Activated CD4-positive, alpha-beta T cell treated with anti-CD3 and anti-CD28 coated beads, Interleukin-2, amount 10 ng/mL, durations not matched to agents 24 days and 14 days (primary cell): ENCODE measurements at regions not wholly inside any gene's neighbourhood (a gene's known extent, or its start where the extent isn't known, plus 50 kb on each side); places are given as distances from the start of the nearest gene placed in this dataset.

ENCODE experiments used
- DNase-seq: peaks from one replicate; pipeline ENCODE4 v3.0.0; 2022
- H3K27ac Mint-ChIP-seq: one replicate; pipeline ENCODE4 v1.8.0; 2022; ENCODE audit warnings: mild to moderate bottlenecking, mixed read lengths
- H3K27me3 Mint-ChIP-seq: one replicate; pipeline ENCODE4 v1.8.0; 2022; ENCODE audit warnings: mixed read lengths
- H3K36me3 Mint-ChIP-seq: one replicate; pipeline ENCODE4 v1.8.0; 2022; ENCODE audit warnings: low read depth, mild to moderate bottlenecking, mixed read lengths
- H3K4me1 Mint-ChIP-seq: one replicate; pipeline ENCODE4 v1.8.0; 2021; ENCODE audit warnings: mixed read lengths
- H3K4me3 Mint-ChIP-seq: one replicate; pipeline ENCODE4 v1.8.0; 2022; ENCODE audit warnings: mild to moderate bottlenecking, moderate library complexity, mixed read lengths
- H3K9me3 Mint-ChIP-seq: one replicate; pipeline ENCODE4 v1.8.0; 2021; ENCODE audit warnings: mixed read lengths
- intact Hi-C: fragments of 100-400 bp; cut with micrococcal nuclease; formaldehyde crosslinking; loops from one replicate; pipeline ENCODE4 v1.15.1; 2023

DNA sequence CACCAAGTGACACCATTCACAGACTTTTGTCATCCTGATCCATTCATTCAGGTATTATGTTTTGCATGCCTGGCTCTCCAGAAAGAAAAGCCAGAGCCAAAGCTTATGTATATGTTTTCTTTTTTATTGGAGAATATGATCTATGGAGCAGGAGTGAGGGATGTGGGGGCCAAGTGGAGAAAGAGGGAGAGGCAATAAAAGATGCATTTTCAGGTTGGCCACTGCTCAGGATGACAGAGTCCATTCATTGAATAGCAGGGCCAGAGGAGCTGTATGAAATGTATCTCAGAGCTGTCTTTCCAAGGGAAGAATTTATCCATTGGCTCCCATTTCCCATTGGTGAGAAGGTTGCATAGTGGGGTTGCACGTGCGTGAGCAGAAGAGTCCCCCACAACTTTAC lies 416.1 kb downstream of the ATP23 start:
- Mint-ChIP-seq H3K4me1 (no peaks in the 10 kb centered on the region), H3K4me3 (no peak overlapping the region), H3K27ac (no peak overlapping the region), H3K9me3 (no peaks in the 10 kb centered on the region), H3K36me3 (no peaks in the 10 kb centered on the region), H3K27me3 (peaks cover 7% of the 10 kb centered on the region)
- no peak for DNase-seq
- intact Hi-C loops: no loop called here

DNA sequence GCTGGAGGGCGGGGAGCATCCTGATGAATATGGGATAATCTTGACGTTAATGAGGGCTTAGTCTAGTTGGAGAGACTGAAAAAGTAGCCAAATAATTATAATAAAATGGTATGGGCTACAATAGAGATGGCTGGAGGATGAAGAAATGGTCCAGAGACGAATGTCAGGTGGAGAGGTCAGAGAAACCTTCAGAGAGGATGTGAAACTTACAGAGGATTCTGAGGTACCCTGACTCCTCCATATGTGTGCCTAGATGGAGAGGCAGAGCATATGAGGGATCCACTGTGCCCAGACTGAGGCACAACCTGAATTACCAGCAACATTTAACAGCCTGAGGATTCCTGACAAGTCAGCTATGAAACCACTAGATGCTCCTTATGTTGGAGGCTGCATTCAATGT lies 417.0 kb downstream of the ATP23 start:
- peaks cover 7% of the 10 kb centered on the region for H3K27me3 Mint-ChIP-seq
- H3K4me1 Mint-ChIP-seq: no peaks in the 10 kb centered on the region
- intact Hi-C loops: no loop called here
- H3K27ac Mint-ChIP-seq: no peak overlapping the region
- no peak overlapping the region for H3K4me3 Mint-ChIP-seq
- no peaks in the 10 kb centered on the region for H3K36me3 Mint-ChIP-seq
- DNase-seq: no peak
- H3K9me3 Mint-ChIP-seq: no peaks in the 10 kb centered on the region

GRCh38 chr12:58359084-58359483 lies 417.7 kb downstream of the ATP23 start:
- no peaks in the 10 kb centered on the region for H3K9me3 Mint-ChIP-seq

DNA sequence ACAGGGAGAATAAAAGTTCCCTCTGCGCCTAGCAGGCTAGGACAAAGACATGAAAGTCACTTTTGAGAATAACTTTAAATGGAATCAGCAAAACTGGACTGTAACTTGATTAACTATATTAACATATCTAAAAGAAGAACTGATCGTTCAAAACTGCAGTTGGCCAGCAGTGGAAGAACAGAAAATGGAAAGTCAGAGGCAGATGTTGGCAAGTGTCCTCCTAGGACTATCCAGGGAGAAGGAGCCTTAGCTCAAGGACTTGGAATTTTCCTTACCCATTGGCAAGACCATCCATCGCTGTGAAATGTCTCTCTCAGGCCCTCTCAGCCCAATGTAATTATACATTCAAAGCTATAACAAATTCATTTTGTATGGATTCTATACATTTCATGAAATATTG lies 419.7 kb downstream of the ATP23 start:
- H3K4me1 Mint-ChIP-seq: no peaks in the 10 kb centered on the region
- DNase-seq: no peak
- H3K27me3 Mint-ChIP-seq: peaks cover 3% of the 10 kb centered on the region
- H3K27ac Mint-ChIP-seq: no peak overlapping the region
- H3K36me3 Mint-ChIP-seq: no peaks in the 10 kb centered on the region
- intact Hi-C loops: no loop called here
- H3K9me3 Mint-ChIP-seq: no peaks in the 10 kb centered on the region
- H3K4me3 Mint-ChIP-seq: no peak overlapping the region

More at GRCh38 chr12:58359084-58359483, 417.7 kb downstream of the ATP23 start:
- no peak for DNase-seq
- Mint-ChIP-seq H3K4me1 (no peaks in the 10 kb centered on the region), H3K27me3 (peaks cover 6% of the 10 kb centered on the region), H3K4me3 (no peak overlapping the region), H3K27ac (no peak overlapping the region), H3K36me3 (no peaks in the 10 kb centered on the region)
- intact Hi-C loops: no loop called here

DNA sequence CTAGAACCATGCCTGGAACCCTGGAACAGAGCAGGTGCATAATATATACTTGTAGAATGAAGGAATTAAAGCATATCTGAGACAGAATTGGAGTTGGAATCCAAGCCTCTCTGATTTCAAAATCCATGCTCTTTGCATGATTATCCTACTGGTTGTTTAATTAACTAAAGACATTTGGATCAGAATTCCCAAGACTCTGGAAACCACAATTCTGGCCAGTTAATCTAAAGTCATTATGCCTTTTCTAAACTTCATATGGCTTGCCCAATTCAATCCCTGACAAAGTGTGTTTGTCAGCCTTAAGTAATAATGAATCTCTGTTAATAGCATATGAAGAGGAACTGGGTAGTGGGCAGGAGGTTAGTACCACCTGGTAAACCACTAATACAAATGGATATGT lies 422.6 kb downstream of the ATP23 start:
- no peaks in the 10 kb centered on the region for H3K9me3 Mint-ChIP-seq
- DNase-seq: no peak

GRCh38 chr12:58364389-58365086 lies 423.2 kb downstream of the ATP23 start:
- H3K27ac Mint-ChIP-seq: no peak overlapping the region
- no peaks in the 10 kb centered on the region for H3K36me3 Mint-ChIP-seq
- no peaks in the 10 kb centered on the region for H3K9me3 Mint-ChIP-seq
- peaks cover 2% of the 10 kb centered on the region for H3K27me3 Mint-ChIP-seq
- no peak overlapping the region for H3K4me3 Mint-ChIP-seq
- no peak for DNase-seq
- intact Hi-C loops: no loop called here
- H3K4me1 Mint-ChIP-seq: no peaks in the 10 kb centered on the region

More for the DNA sequence above, 422.6 kb downstream of the ATP23 start:
- no peak overlapping the region for H3K4me3 Mint-ChIP-seq
- H3K27me3 Mint-ChIP-seq: peaks cover 2% of the 10 kb centered on the region
- no peak overlapping the region for H3K27ac Mint-ChIP-seq
- H3K4me1 Mint-ChIP-seq: no peaks in the 10 kb centered on the region
- intact Hi-C loops: no loop called here
- no peaks in the 10 kb centered on the region for H3K36me3 Mint-ChIP-seq

GRCh38 chr12:58365087-58365390 lies 423.7 kb downstream of the ATP23 start:
- no peak overlapping the region for H3K27ac Mint-ChIP-seq
- H3K36me3 Mint-ChIP-seq: no peaks in the 10 kb centered on the region
- DNase-seq: no peak
- no peaks in the 10 kb centered on the region for H3K4me1 Mint-ChIP-seq
- intact Hi-C loops: no loop called here
- H3K4me3 Mint-ChIP-seq: no peak overlapping the region
- peaks cover 2% of the 10 kb centered on the region for H3K27me3 Mint-ChIP-seq
- no peaks in the 10 kb centered on the region for H3K9me3 Mint-ChIP-seq

GRCh38 chr12:58367041-58367440 lies 425.7 kb downstream of the ATP23 start:
- peaks cover 4% of the 10 kb centered on the region for H3K27me3 Mint-ChIP-seq
- no peaks in the 10 kb centered on the region for H3K4me1 Mint-ChIP-seq
- no peaks in the 10 kb centered on the region for H3K9me3 Mint-ChIP-seq
- no peak overlapping the region for H3K27ac Mint-ChIP-seq
- intact Hi-C loops: no loop called here
- H3K4me3 Mint-ChIP-seq: no peak overlapping the region
- DNase-seq: no peak
- H3K36me3 Mint-ChIP-seq: no peaks in the 10 kb centered on the region

DNA sequence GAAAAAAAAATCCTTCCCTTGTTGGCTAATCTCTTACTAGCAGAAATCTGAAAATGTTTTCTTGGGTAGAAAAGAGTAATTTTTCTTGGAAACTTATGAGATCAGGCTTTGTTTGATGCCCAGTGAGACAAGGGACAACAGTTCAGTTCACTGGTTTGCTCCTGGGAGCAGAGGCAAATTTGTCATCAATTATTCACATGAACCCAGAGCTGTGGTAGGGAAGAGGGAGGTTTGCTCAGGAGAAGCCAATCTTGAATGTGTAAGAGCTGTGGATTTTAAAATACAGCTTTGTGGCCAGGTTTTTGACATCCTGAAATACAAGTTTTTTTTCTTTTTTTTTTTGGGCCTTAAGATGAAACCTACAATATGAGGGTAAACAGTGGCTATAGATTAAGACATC lies 426.6 kb downstream of the ATP23 start:
- Mint-ChIP-seq H3K4me3 (no peak overlapping the region), H3K36me3 (no peaks in the 10 kb centered on the region), H3K4me1 (no peaks in the 10 kb centered on the region), H3K9me3 (no peaks in the 10 kb centered on the region), H3K27ac (no peak overlapping the region), H3K27me3 (peaks cover 4% of the 10 kb centered on the region)
- intact Hi-C loops: no loop called here
- no peak for DNase-seq

DNA sequence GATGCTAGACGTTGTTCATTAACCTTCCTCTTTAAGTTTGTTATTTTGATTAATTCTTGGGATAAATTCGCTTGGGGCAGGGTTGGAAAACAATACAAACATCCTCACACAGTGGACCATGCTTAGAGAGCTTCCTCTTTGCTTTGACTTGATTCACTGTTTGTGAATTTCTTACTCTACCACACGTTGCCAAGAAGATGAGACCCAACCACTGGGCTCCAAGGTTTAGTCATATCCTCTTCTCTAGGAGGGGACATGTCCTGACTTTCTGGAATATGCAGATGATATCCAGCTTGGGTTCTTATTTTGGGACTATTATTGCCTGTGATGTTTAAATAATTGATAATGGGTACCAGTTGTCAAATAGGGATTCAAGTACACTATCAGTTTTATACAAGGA lies 428.2 kb downstream of the ATP23 start:
- Mint-ChIP-seq H3K27me3 (peaks cover 3% of the 10 kb centered on the region), H3K9me3 (no peaks in the 10 kb centered on the region), H3K4me3 (no peak overlapping the region), H3K36me3 (no peaks in the 10 kb centered on the region), H3K27ac (no peak overlapping the region), H3K4me1 (no peaks in the 10 kb centered on the region)
- no peak for DNase-seq
- intact Hi-C loops: no loop called here

DNA sequence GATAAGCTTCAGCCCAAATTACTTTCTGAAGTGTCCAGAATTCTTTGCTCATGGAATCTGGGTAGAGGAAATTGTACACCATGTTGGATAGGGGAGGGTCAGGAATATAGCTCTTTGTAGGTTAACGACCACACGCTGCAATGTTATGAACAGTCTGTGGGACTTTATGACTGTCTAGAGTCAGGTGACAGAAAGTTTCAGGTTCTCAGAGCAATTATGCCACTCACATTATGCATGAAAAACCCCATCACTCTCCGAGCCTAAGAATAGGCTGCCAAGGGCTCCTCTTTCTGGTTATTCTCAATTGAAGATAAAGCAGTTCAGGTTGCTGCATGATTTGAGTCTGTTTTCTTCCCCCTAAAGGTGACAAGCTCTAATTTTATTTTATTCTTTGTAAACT lies 430.9 kb downstream of the ATP23 start:
- no peak overlapping the region for H3K4me3 Mint-ChIP-seq
- no peaks in the 10 kb centered on the region for H3K4me1 Mint-ChIP-seq
- H3K27ac Mint-ChIP-seq: no peak overlapping the region
- no peaks in the 10 kb centered on the region for H3K9me3 Mint-ChIP-seq
- DNase-seq: no peak
- no peaks in the 10 kb centered on the region for H3K36me3 Mint-ChIP-seq
- intact Hi-C loops: no loop called here
- H3K27me3 Mint-ChIP-seq: peaks cover 3% of the 10 kb centered on the region

GRCh38 chr12:58378028-58378427 lies 436.7 kb downstream of the ATP23 start:
- H3K4me3 Mint-ChIP-seq: no peak overlapping the region
- no peaks in the 10 kb centered on the region for H3K36me3 Mint-ChIP-seq
- no peak for DNase-seq
- no peaks in the 10 kb centered on the region for H3K4me1 Mint-ChIP-seq
- H3K9me3 Mint-ChIP-seq: no peaks in the 10 kb centered on the region
- peaks cover 5% of the 10 kb centered on the region for H3K27me3 Mint-ChIP-seq
- intact Hi-C loops: no loop called here
- no peak overlapping the region for H3K27ac Mint-ChIP-seq

- peaks cover 20% of the 10 kb centered on the region for H3K27me3 Mint-ChIP-seq
- no peaks in the 10 kb centered on the region for H3K9me3 Mint-ChIP-seq
- no peaks in the 10 kb centered on the region for H3K4me1 Mint-ChIP-seq
- H3K36me3 Mint-ChIP-seq: no peaks in the 10 kb centered on the region
- intact Hi-C loops: no loop called here
- DNase-seq: no peak
- no peak overlapping the region for H3K27ac Mint-ChIP-seq
- no peak overlapping the region for H3K4me3 Mint-ChIP-seq
Observed at GRCh38 chr12:58381546-58381945, 440.2 kb downstream of the ATP23 start.

DNA sequence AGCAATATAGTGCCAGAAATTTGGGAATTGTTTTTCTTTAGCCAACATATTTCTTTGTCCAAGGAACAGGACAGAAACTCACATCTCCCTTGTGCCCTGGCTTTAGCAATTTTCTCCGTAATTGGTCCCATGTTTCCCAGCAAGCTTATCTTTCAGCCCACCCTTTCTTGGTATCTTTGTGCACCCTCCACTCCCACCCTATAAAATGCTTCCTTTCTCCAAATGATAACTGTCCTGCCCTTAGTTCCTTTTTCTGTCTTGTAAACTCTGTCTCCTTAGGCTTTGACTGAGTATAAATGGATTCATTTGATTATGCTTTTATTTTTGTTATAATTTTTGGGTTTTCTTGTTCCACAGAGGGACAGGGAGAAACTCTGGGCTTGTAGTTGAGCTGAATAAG lies 442.8 kb downstream of the ATP23 start:
- Mint-ChIP-seq H3K4me3 (no peak overlapping the region), H3K9me3 (no peaks in the 10 kb centered on the region), H3K4me1 (no peaks in the 10 kb centered on the region), H3K36me3 (no peaks in the 10 kb centered on the region), H3K27ac (no peak overlapping the region), H3K27me3 (peaks cover 20% of the 10 kb centered on the region)
- intact Hi-C loops: no loop called here
- DNase-seq: no peak

- no peak overlapping the region for H3K27ac Mint-ChIP-seq
- no peaks in the 10 kb centered on the region for H3K4me1 Mint-ChIP-seq
- intact Hi-C loops: no loop called here
- H3K4me3 Mint-ChIP-seq: no peak overlapping the region
- no peaks in the 10 kb centered on the region for H3K9me3 Mint-ChIP-seq
- H3K27me3 Mint-ChIP-seq: peaks cover 19% of the 10 kb centered on the region
- no peaks in the 10 kb centered on the region for H3K36me3 Mint-ChIP-seq
- DNase-seq: no peak
Observed at GRCh38 chr12:58386136-58386535, 444.8 kb downstream of the ATP23 start.
